ENCODE measurements at regions not wholly inside any gene's neighbourhood (a gene's known extent, or its start where the extent isn't known, plus 50 kb on each side); places are given as distances from the start of the nearest gene placed in this dataset.

DNA sequence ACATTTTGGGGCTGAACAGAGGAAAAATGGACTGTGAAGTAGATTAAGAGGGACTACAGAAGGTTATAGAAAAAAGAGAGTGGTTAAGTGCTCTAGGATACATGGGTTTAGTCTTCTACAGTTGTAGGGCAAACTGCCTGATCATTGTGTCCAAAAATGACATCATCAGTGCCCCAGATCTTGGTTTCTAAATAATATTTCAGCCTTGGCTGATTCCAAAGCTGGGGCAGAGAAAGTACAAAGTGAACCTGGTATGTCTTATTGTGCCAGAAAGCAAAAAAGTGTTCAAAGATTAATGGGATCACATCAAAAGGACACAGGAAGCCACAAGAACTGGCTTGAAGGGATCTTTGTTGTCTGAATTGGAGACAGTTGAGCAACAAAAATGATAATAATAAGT, 97.1 kb upstream of the ZNF521 start:
- no peak overlapping the region for H3K4me3 ChIP-seq (ENCODE audit: low read length)
- no peaks in the 10 kb centered on the region for H3K36me3 ChIP-seq (ENCODE audit: control insufficient read depth, insufficient read depth, low read length)
- no peak overlapping the region for H3K27ac ChIP-seq (ENCODE audit: low read length)
- H3K4me1 ChIP-seq (ENCODE audit: control insufficient read depth, insufficient read depth, low read length), result no peaks in the 10 kb centered on the region
- no peak for DNase-seq
- H3K9me3 ChIP-seq (replicated peaks; ENCODE audit: control insufficient read depth, low read depth, low read length), result peaks cover 3% of the 10 kb centered on the region
- no peaks in the 10 kb centered on the region for H3K27me3 ChIP-seq (ENCODE audit: control insufficient read depth, insufficient read depth, low read length)

DNA sequence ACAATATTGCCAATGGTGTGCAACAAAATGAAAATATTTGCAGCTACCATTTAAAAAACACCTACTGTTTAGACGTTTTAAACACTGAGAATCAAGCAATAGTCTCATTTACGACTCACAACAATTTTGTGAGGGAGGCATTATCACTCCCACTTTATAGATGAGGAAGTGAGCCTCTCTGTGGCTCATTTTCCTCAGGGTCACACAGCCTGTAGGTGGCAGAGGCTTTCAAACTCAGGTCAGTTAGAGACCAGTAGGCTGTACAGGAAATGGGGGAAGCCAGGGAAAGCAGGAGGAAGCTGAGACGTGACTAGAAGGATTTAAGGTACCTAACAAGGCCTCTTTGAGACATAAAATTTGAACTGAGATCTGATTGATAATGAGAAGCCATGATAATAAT, 95.0 kb upstream of the ZNF521 start:
- Histone ChIP-seq H3K4me3 (ENCODE audit: low read length) (no peak overlapping the region), H3K9me3 (replicated peaks; ENCODE audit: control insufficient read depth, low read depth, low read length) (peaks cover 3% of the 10 kb centered on the region), H3K4me1 (ENCODE audit: control insufficient read depth, insufficient read depth, low read length) (no peaks in the 10 kb centered on the region), H3K27me3 (ENCODE audit: control insufficient read depth, insufficient read depth, low read length) (no peaks in the 10 kb centered on the region), H3K36me3 (ENCODE audit: control insufficient read depth, insufficient read depth, low read length) (no peaks in the 10 kb centered on the region), H3K27ac (ENCODE audit: low read length) (no peak overlapping the region)
- WGBS (ENCODE audit: insufficient coverage), result 30% methylated on average over 1 of the region's 3 CpGs
- DNase-seq, result no peak

DNA sequence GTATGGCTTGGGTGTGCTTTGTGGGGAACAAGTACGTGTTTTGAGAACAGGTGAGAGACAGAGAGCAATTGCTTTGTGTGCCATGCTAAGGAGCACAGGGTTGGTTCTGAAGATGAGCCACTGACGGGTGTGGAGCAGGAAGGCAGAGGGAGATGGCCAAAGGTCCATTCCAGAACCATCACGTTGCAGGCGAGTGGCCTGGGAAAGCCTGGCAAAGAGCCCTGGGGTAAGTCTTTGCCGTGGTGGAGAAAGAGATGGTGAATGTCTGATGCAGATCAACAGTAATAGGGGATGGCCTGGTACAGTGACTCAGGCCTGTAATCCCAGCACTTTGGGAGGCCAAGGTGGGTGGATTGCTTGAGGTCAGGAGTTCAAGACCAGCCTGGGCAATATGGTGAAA, 93.5 kb upstream of the ZNF521 start:
- no peaks in the 10 kb centered on the region for H3K4me1 ChIP-seq (ENCODE audit: control insufficient read depth, insufficient read depth, low read length)
- no peaks in the 10 kb centered on the region for H3K27me3 ChIP-seq (ENCODE audit: control insufficient read depth, insufficient read depth, low read length)
- 89% methylated on average over 5 of the region's 5 CpGs for WGBS (ENCODE audit: insufficient coverage)
- H3K9me3 ChIP-seq (replicated peaks; ENCODE audit: control insufficient read depth, low read depth, low read length), result no peaks in the 10 kb centered on the region
- no peak overlapping the region for H3K27ac ChIP-seq (ENCODE audit: low read length)
- H3K36me3 ChIP-seq (ENCODE audit: control insufficient read depth, insufficient read depth, low read length), result no peaks in the 10 kb centered on the region
- H3K4me3 ChIP-seq (ENCODE audit: low read length), result no peak overlapping the region
- DNase-seq, result no peak

DNA sequence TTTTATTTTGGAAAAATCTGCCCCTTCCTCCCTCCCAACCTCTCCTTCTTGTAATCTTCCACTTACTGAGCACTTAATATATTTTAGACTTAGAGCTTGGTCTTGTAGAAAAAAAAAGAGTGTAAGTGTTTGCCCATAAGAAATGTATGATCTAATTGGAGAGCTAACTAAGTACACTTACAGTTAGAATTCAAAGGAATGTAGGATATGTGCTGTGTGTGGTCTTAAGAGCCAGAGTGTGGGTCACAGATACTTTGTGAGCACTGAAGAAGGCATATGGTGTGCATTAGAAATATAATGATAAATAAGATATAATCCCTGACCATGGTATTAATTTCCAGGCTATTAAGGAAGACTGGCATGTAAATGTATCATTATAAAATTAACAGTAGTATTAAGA, 91.8 kb upstream of the ZNF521 start:
- Histone ChIP-seq H3K9me3 (replicated peaks; ENCODE audit: control insufficient read depth, low read depth, low read length) (no peaks in the 10 kb centered on the region), H3K4me1 (ENCODE audit: control insufficient read depth, insufficient read depth, low read length) (no peaks in the 10 kb centered on the region), H3K36me3 (ENCODE audit: control insufficient read depth, insufficient read depth, low read length) (no peaks in the 10 kb centered on the region), H3K27ac (ENCODE audit: low read length) (no peak overlapping the region), H3K27me3 (ENCODE audit: control insufficient read depth, insufficient read depth, low read length) (no peaks in the 10 kb centered on the region), H3K4me3 (ENCODE audit: low read length) (no peak overlapping the region)
- no peak for DNase-seq

DNA sequence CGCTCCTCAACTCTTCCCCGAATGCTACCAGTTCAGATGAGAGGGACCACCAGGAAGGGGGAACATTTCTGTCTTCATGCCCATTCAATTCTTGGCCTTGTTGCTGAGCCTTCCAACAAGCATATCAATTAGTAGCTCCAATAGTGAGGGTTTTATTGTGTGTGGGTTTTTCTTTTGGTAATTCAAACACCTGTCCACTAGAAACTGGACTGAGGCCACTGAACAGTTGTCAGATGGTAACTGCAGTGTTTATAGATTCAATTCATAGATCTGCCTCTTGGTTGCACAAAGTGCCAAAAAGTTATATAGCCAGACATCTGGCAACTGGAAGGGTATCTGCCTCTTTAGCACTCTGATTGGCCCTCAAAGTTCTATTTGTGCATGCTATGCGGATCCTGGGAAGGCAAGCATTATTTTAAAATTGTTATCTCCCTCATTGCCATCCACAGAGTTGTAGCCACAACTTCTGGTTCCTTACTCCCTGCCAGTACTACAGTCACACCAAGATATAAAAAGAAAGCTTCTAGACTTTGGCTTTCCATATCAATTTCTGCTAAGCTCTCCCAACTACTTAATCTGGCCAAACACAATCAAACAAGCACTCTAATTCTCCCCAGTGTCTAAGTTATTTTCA, 83.3 kb upstream of the ZNF521 start:
- Histone ChIP-seq H3K4me3 (ENCODE audit: low read length) (no peak overlapping the region), H3K36me3 (ENCODE audit: control insufficient read depth, insufficient read depth, low read length) (no peaks in the 10 kb centered on the region), H3K27ac (ENCODE audit: low read length) (no peak overlapping the region), H3K9me3 (replicated peaks; ENCODE audit: control insufficient read depth, low read depth, low read length) (no peaks in the 10 kb centered on the region), H3K27me3 (ENCODE audit: control insufficient read depth, insufficient read depth, low read length) (no peaks in the 10 kb centered on the region), H3K4me1 (ENCODE audit: control insufficient read depth, insufficient read depth, low read length) (peaks cover 5% of the 10 kb centered on the region)
- peak; percentile 74 for DNase-seq
- 75% methylated on average over 1 of the region's 3 CpGs for WGBS (ENCODE audit: insufficient coverage)

DNA sequence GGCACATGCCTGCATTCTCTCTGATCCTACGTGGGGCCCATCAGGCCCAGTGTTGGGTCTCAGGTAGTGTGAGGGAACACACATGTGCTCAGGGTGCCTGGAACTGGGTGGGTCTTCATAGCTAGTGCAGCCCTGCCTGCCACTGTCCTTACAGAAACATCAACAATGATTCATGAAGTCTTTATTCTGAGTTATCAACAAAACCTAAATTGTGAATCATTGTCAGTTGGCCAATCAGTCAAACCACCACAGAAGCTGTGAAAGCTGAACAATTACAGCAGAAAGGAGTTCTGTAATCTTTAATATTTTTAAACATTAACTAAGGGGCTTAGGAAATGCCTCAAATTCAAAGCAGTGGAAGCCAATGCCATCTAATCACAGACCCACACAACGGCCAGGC, 82.8 kb upstream of the ZNF521 start:
- Histone ChIP-seq H3K4me3 (ENCODE audit: low read length) (no peak overlapping the region), H3K27me3 (ENCODE audit: control insufficient read depth, insufficient read depth, low read length) (no peaks in the 10 kb centered on the region), H3K27ac (ENCODE audit: low read length) (no peak overlapping the region), H3K4me1 (ENCODE audit: control insufficient read depth, insufficient read depth, low read length) (peaks cover 5% of the 10 kb centered on the region), H3K9me3 (replicated peaks; ENCODE audit: control insufficient read depth, low read depth, low read length) (no peaks in the 10 kb centered on the region), H3K36me3 (ENCODE audit: control insufficient read depth, insufficient read depth, low read length) (no peaks in the 10 kb centered on the region)
- 100% methylated on average over 1 of the region's 2 CpGs for WGBS (ENCODE audit: insufficient coverage)
- no peak for DNase-seq

DNA sequence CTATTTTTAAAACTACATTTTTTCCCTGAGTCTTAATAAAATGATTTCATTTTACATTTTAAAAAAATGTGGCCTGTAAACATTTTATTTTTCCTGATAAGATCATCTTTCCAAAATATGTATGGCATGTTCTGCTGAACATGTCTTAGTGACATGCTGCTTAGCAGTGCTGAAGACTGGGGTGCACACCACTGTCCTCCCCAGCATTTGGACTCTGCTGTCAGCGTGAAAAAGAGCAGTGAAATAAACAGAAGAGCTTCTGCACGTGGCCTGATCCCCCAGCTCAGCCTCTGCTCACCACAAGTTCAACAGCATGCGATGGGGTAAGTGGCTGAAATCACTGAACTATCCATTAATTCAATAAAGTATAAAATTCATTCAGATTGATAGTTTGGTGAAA, 81.6 kb upstream of the ZNF521 start:
- no peaks in the 10 kb centered on the region for H3K36me3 ChIP-seq (ENCODE audit: control insufficient read depth, insufficient read depth, low read length)
- no peak overlapping the region for H3K4me3 ChIP-seq (ENCODE audit: low read length)
- no peaks in the 10 kb centered on the region for H3K27me3 ChIP-seq (ENCODE audit: control insufficient read depth, insufficient read depth, low read length)
- no peak for DNase-seq
- no CpG with 5 or more reads among the region's 3 CpGs for WGBS (ENCODE audit: insufficient coverage)
- no peaks in the 10 kb centered on the region for H3K9me3 ChIP-seq (replicated peaks; ENCODE audit: control insufficient read depth, low read depth, low read length)
- peaks cover 5% of the 10 kb centered on the region for H3K4me1 ChIP-seq (ENCODE audit: control insufficient read depth, insufficient read depth, low read length)
- H3K27ac ChIP-seq (ENCODE audit: low read length), result no peak overlapping the region

DNA sequence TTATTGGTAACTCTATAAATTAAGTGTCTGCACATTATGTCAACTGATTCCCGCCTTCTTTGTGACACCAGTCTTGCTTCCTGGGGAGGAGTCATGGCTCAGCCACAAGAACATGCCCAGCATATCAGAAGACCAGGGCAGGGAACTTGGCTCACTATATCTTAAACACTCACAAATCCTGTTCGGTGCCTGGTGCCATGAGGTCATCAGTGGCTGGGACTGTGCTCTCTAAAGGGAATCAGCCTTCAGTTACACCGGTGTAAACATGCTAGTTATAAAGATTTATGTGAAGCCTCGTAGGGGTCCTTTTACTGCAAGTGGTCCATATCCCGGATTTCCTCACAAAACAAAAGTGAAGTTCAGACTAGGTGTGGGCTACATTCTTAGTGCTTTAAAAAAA, 73.1 kb upstream of the ZNF521 start:
- H3K27me3 ChIP-seq (ENCODE audit: control insufficient read depth, insufficient read depth, low read length), result no peaks in the 10 kb centered on the region
- DNase-seq, result no peak
- WGBS (ENCODE audit: insufficient coverage), result 17% methylated on average over 1 of the region's 5 CpGs
- H3K9me3 ChIP-seq (replicated peaks; ENCODE audit: control insufficient read depth, low read depth, low read length), result no peaks in the 10 kb centered on the region
- H3K36me3 ChIP-seq (ENCODE audit: control insufficient read depth, insufficient read depth, low read length), result no peaks in the 10 kb centered on the region
- H3K4me3 ChIP-seq (ENCODE audit: low read length), result no peak overlapping the region
- H3K4me1 ChIP-seq (ENCODE audit: control insufficient read depth, insufficient read depth, low read length), result peaks cover 6% of the 10 kb centered on the region
- H3K27ac ChIP-seq (ENCODE audit: low read length), result no peak overlapping the region

DNA sequence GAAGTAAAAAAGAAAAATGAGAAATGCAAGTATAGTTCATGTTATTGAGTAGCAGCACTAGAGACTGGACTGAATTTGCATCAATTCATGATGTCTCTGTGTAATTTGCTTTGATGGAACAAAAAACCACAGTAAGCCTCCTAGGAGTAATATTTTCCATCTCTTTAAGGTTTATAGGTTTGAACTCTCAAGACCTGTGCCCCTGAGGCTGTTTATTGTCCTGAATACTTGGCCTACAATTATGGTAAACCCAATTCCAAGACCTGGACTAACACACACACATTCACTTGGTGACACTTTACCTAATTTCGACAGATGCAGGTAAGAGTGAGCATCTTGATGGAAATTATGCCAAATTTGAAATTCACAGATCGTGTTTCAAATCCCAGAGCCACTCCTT, 71.8 kb upstream of the ZNF521 start:
- Histone ChIP-seq H3K4me1 (ENCODE audit: control insufficient read depth, insufficient read depth, low read length) (peaks cover 8% of the 10 kb centered on the region), H3K27me3 (ENCODE audit: control insufficient read depth, insufficient read depth, low read length) (no peaks in the 10 kb centered on the region), H3K27ac (ENCODE audit: low read length) (no peak overlapping the region), H3K4me3 (ENCODE audit: low read length) (no peak overlapping the region), H3K36me3 (ENCODE audit: control insufficient read depth, insufficient read depth, low read length) (no peaks in the 10 kb centered on the region), H3K9me3 (replicated peaks; ENCODE audit: control insufficient read depth, low read depth, low read length) (no peaks in the 10 kb centered on the region)
- no peak for DNase-seq
- WGBS (ENCODE audit: insufficient coverage), result no CpG with 5 or more reads among the region's 2 CpGs

DNA sequence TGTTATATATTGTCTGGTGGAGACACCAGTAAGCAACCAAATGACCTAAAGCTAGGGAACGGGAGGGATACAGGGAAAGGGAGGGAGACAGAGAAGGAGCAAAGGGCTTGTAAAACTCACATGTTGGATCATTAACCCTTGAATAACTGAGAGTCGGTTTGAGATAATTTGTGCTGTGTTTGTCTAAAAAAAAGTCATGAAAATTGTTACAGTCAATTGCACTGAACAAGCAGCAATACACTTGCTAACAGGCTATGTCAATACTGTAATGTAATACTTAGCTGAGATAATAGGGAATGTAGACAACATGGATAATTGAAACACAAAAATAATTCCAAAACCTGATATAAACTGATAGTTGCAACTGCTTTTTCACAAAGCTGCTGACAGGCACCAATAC, 71.3 kb upstream of the ZNF521 start:
- WGBS (ENCODE audit: insufficient coverage), result 27% methylated on average over 1 of the region's 2 CpGs

DNA sequence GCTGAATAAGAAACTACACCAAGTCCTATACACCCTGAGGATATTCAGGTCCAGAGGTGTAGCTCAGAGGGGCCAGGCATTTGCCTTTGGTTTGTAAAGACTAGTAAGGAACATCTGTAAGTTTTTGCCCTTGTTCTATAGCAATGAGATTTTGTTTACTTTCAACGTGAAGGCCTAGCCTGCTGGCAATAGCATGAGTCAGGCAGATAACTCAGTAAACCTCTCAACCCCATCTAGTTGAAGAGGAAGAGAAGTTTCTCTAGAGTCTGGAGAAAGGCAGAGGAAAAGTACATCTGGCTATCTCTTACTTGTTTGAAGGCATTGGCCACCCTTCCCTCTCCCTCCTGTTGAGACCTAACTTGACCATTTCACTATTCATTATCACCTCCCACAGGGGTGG, 70.3 kb upstream of the ZNF521 start:
- Histone ChIP-seq H3K9me3 (replicated peaks; ENCODE audit: control insufficient read depth, low read depth, low read length) (no peaks in the 10 kb centered on the region), H3K27me3 (ENCODE audit: control insufficient read depth, insufficient read depth, low read length) (no peaks in the 10 kb centered on the region), H3K4me1 (ENCODE audit: control insufficient read depth, insufficient read depth, low read length) (peaks cover 8% of the 10 kb centered on the region), H3K36me3 (ENCODE audit: control insufficient read depth, insufficient read depth, low read length) (no peaks in the 10 kb centered on the region), H3K4me3 (ENCODE audit: low read length) (no peak overlapping the region), H3K27ac (ENCODE audit: low read length) (no peak overlapping the region)
- no peak for DNase-seq
- no CpG with 5 or more reads among the region's 1 CpG for WGBS (ENCODE audit: insufficient coverage)

More for the DNA sequence above, 71.3 kb upstream of the ZNF521 start:
- Histone ChIP-seq H3K9me3 (replicated peaks; ENCODE audit: control insufficient read depth, low read depth, low read length) (no peaks in the 10 kb centered on the region), H3K27me3 (ENCODE audit: control insufficient read depth, insufficient read depth, low read length) (no peaks in the 10 kb centered on the region), H3K27ac (ENCODE audit: low read length) (no peak overlapping the region), H3K36me3 (ENCODE audit: control insufficient read depth, insufficient read depth, low read length) (no peaks in the 10 kb centered on the region), H3K4me1 (ENCODE audit: control insufficient read depth, insufficient read depth, low read length) (peaks cover 8% of the 10 kb centered on the region), H3K4me3 (ENCODE audit: low read length) (no peak overlapping the region)
- no peak for DNase-seq
